ENCODE measurements at regions not wholly inside any gene's neighbourhood (a gene's known extent, or its start where the extent isn't known, plus 50 kb on each side); places are given as distances from the start of the nearest gene placed in this dataset.

DNA sequence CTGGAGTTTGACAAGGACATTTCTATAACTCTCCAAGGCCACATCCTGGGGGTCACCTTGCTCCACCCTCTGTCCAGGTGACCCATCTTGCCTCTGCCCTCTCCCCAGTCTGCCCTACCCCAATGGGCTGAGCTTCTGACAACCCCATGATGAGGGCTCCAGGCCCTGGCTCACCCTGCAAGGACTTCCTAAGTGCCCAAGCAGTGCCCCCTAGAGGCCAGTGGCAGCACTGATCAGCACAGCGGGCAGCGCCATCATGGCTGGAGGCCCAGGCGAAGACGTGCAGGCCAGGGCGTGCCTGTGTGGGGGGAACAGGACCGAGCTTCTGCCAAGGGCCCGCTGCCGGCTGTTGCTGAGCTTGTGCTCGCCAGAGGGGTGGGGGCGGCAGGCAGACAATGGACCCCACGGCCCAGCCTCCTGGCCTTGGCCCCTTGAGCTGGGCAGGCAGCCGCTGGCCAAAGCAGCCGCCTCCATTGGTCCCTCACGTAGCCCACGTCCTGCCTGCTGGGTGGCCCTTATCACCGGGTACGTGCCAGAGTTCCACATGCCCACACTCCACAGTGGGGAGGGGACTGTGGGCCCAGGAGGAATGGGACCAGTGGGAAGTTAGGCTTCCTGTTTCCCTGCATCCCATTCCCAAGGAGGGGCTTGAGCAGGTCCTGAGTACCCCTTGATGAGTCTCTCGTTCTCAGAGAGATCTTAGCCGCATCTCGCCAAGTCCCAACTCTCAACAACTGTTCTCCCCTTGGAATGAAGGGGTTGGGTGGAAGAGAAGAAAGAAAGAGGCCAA is 64.3 kb downstream of the MRPL14 start (continued):
- TF ChIP-seq, protein P1, sequence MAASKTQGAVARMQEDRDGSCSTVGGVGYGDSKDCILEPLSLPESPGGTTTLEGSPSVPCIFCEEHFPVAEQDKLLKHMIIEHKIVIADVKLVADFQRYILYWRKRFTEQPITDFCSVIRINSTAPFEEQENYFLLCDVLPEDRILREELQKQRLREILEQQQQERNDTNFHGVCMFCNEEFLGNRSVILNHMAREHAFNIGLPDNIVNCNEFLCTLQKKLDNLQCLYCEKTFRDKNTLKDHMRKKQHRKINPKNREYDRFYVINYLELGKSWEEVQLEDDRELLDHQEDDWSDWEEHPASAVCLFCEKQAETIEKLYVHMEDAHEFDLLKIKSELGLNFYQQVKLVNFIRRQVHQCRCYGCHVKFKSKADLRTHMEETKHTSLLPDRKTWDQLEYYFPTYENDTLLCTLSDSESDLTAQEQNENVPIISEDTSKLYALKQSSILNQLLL (CRISPR knock-in tag; IDR thresholded peaks at IDR 0.05; ENCODE audit: borderline replicate concordance): no peak
- TF ChIP-seq TEAD2 (tag; IDR thresholded peaks at IDR 0.05) (peak; percentile 50), CHD4 (IDR thresholded peaks at IDR 0.05; ENCODE audit: insufficient read depth, insufficient replicate concordance, low read depth, low read length, poor library complexity, severe bottlenecking) (no peak), RNF2 (IDR thresholded peaks at IDR 0.05) (no peak), STAT5B (CRISPR knock-in tag; IDR thresholded peaks at IDR 0.05) (no peak), NCOA4 (IDR thresholded peaks at IDR 0.05; ENCODE audit: partially characterized antibody) (no peak), MTA2 (IDR thresholded peaks at IDR 0.05; ENCODE audit: low read depth) (peak; percentile 17; the same call in 1 of the 2 replicates), MXI1 (IDR thresholded peaks at IDR 0.05; ENCODE audit: low read depth, low read length) (no peak), SRSF3 (IDR thresholded peaks at IDR 0.05; ENCODE audit: insufficient read depth, low read length) (no peak), NBN (IDR thresholded peaks at IDR 0.05; ENCODE audit: low read depth) (no peak), SNRNP70 (optimal IDR thresholded peaks at IDR 0.05; ENCODE audit: low read depth, low read length) (no peak), ZNF77 (CRISPR knock-in tag; IDR thresholded peaks at IDR 0.05) (0 out of 2 replicates have a peak, but pooled peaks have one; percentile 70), FOXJ2 (tag; IDR thresholded peaks at IDR 0.05) (no peak), SUPT5H (IDR thresholded peaks at IDR 0.05) (no peak), GABPB1 (CRISPR knock-in tag; IDR thresholded peaks at IDR 0.05) (peak; percentile 58; the same call in 1 of the 2 replicates), SP2 (IDR thresholded peaks at IDR 0.05; ENCODE audit: extremely low read depth, low read depth, low read length, poor library complexity, severe bottlenecking) (no peak)
- TF ChIP-seq, protein P2, sequence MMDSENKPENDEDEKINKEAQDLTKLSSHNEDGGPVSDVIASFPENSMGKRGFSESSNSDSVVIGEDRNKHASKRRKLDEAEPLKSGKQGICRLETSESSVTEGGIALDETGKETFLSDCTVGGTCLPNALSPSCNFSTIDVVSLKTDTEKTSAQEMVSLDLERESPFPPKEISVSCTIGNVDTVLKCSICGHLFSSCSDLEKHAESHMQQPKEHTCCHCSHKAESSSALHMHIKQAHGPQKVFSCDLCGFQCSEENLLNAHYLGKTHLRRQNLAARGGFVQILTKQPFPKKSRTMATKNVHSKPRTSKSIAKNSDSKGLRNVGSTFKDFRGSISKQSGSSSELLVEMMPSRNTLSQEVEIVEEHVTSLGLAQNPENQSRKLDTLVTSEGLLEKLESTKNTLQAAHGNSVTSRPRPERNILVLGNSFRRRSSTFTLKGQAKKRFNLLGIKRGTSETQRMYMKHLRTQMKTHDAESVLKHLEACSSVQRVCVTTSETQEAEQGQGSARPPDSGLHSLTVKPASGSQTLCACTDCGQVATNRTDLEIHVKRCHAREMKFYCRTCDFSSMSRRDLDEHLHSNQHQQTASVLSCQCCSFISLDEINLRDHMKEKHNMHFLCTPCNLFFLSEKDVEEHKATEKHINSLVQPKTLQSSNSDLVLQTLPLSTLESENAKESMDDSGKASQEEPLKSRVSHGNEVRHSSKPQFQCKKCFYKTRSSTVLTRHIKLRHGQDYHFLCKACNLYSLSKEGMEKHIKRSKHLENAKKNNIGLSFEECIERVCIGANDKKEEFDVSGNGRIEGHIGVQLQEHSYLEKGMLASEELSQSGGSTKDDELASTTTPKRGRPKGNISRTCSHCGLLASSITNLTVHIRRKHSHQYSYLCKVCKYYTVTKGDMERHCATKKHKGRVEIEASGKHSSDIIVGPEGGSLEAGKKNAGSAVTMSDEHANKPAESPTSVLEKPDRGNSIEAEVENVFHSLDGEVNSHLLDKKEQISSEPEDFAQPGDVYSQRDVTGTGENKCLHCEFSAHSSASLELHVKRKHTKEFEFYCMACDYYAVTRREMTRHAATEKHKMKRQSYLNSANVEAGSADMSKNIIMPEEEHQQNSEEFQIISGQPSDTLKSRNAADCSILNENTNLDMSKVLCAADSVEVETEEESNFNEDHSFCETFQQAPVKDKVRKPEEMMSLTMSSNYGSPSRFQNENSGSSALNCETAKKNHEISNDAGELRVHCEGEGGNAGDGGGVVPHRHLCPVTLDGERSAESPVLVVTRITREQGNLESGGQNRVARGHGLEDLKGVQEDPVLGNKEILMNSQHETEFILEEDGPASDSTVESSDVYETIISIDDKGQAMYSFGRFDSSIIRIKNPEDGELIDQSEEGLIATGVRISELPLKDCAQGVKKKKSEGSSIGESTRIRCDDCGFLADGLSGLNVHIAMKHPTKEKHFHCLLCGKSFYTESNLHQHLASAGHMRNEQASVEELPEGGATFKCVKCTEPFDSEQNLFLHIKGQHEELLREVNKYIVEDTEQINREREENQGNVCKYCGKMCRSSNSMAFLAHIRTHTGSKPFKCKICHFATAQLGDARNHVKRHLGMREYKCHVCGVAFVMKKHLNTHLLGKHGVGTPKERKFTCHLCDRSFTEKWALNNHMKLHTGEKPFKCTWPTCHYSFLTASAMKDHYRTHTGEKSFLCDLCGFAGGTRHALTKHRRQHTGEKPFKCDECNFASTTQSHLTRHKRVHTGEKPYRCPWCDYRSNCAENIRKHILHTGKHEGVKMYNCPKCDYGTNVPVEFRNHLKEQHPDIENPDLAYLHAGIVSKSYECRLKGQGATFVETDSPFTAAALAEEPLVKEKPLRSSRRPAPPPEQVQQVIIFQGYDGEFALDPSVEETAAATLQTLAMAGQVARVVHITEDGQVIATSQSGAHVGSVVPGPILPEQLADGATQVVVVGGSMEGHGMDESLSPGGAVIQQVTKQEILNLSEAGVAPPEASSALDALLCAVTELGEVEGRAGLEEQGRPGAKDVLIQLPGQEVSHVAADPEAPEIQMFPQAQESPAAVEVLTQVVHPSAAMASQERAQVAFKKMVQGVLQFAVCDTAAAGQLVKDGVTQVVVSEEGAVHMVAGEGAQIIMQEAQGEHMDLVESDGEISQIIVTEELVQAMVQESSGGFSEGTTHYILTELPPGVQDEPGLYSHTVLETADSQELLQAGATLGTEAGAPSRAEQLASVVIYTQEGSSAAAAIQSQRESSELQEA (IDR thresholded peaks at IDR 0.05; ENCODE audit: low read depth): no peak
- TF ChIP-seq, protein P3, sequence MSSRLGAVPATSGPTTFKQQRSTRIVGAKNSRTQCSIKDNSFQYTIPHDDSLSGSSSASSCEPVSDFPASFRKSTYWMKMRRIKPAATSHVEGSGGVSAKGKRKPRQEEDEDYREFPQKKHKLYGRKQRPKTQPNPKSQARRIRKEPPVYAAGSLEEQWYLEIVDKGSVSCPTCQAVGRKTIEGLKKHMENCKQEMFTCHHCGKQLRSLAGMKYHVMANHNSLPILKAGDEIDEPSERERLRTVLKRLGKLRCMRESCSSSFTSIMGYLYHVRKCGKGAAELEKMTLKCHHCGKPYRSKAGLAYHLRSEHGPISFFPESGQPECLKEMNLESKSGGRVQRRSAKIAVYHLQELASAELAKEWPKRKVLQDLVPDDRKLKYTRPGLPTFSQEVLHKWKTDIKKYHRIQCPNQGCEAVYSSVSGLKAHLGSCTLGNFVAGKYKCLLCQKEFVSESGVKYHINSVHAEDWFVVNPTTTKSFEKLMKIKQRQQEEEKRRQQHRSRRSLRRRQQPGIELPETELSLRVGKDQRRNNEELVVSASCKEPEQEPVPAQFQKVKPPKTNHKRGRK (tag; IDR thresholded peaks at IDR 0.05): no peak

All from K562 (cell line).